H9 (cell line): ENCODE measurements at regions not wholly inside any gene's neighbourhood (a gene's known extent, or its start where the extent isn't known, plus 50 kb on each side); places are given as distances from the start of the nearest gene placed in this dataset.

Source experiments
- DNase-seq: peaks from one replicate; pipeline ENCODE4 v3.0.0-alpha.2; 2017
- H2AFZ ChIP-seq: one replicate; pipeline ENCODE4 v1.6.1; 2013; ENCODE audit warnings: mild to moderate bottlenecking, low read length, control low read depth, moderate library complexity
- H2AK5ac ChIP-seq: 2 replicates; pipeline ENCODE4 v1.6.1; 2013; ENCODE audit warnings: low read length, control low read depth, mixed read lengths; ENCODE audit not compliant: insufficient read length
- H2BK120ac ChIP-seq: one replicate; pipeline ENCODE4 v1.6.1; 2013; ENCODE audit warnings: low read depth, mild to moderate bottlenecking, low read length, control low read depth, inconsistent platforms; ENCODE audit not compliant: poor library complexity, severe bottlenecking
- H2BK12ac ChIP-seq: 2 replicates; pipeline ENCODE4 v1.6.1; 2013; ENCODE audit warnings: low read length, control low read depth, mixed read lengths, low read depth; ENCODE audit not compliant: insufficient read length
- H2BK15ac ChIP-seq: 2 replicates; pipeline ENCODE4 v1.6.1; 2013; ENCODE audit warnings: low read depth, low read length, control low read depth
- H2BK20ac ChIP-seq: one replicate; pipeline ENCODE4 v1.6.1; 2013; ENCODE audit warnings: low read depth, mild to moderate bottlenecking, low read length, control low read depth, inconsistent platforms; ENCODE audit not compliant: poor library complexity, severe bottlenecking
- H2BK5ac ChIP-seq: 2 replicates; pipeline ENCODE4 v1.6.1; 2013; ENCODE audit warnings: low read length, control low read depth, mixed read lengths; ENCODE audit not compliant: insufficient read length
- H3K14ac ChIP-seq: 2 replicates; pipeline ENCODE4 v1.6.1; 2013; ENCODE audit warnings: low read length, control low read depth; ENCODE audit not compliant: insufficient read depth
- H3K18ac ChIP-seq: 2 replicates; pipeline ENCODE4 v1.6.1; 2013; ENCODE audit warnings: low read depth, mild to moderate bottlenecking, mixed read lengths, low read length, control low read depth; ENCODE audit not compliant: insufficient read length
- H3K23ac ChIP-seq: 2 replicates; pipeline ENCODE4 v1.6.1; 2013; ENCODE audit warnings: low read length, control low read depth, mixed read lengths, low read depth; ENCODE audit not compliant: insufficient read length
- H3K23me2 ChIP-seq: 2 replicates; pipeline ENCODE4 v1.6.1; 2013; ENCODE audit warnings: low read depth, mild to moderate bottlenecking, mixed read lengths, low read length, control low read depth; ENCODE audit not compliant: insufficient read length, poor library complexity, severe bottlenecking
- H3K27ac ChIP-seq: 2 replicates; pipeline ENCODE4 v1.5.1; 2013; ENCODE audit warnings: low read length, control low read depth, mixed read lengths, low read depth; ENCODE audit not compliant: insufficient read length
- H3K27me3 ChIP-seq: 2 replicates; pipeline ENCODE4 v1.6.1; 2013; ENCODE audit warnings: low read length, control low read depth, inconsistent platforms; ENCODE audit not compliant: insufficient read depth
- H3K4ac ChIP-seq: 2 replicates; pipeline ENCODE4 v1.6.1; 2013; ENCODE audit warnings: low read depth, mild to moderate bottlenecking, control low read depth, inconsistent platforms, low read length, moderate library complexity
- H3K4me1 ChIP-seq: 2 replicates; pipeline ENCODE4 v1.6.1; 2013; ENCODE audit warnings: low read length, control low read depth, inconsistent platforms; ENCODE audit not compliant: insufficient read depth
- H3K4me2 ChIP-seq: 2 replicates; pipeline ENCODE4 v1.6.1; 2013; ENCODE audit warnings: low read length, control low read depth, mixed read lengths; ENCODE audit not compliant: insufficient read length, insufficient read depth
- H3K56ac ChIP-seq: 2 replicates; pipeline ENCODE4 v1.6.1; 2013; ENCODE audit warnings: low read depth, mild to moderate bottlenecking, mixed read lengths, low read length, control low read depth; ENCODE audit not compliant: insufficient read length
- H3K79me1 ChIP-seq: 2 replicates; pipeline ENCODE4 v1.6.1; 2013; ENCODE audit warnings: low read depth, mild to moderate bottlenecking, moderate library complexity, low read length, control low read depth, inconsistent platforms; ENCODE audit not compliant: insufficient read depth, poor library complexity, severe bottlenecking
- H3K79me2 ChIP-seq: 2 replicates; pipeline ENCODE4 v1.6.1; 2013; ENCODE audit warnings: low read length, control low read depth, inconsistent platforms; ENCODE audit not compliant: insufficient read depth
- H3K9ac ChIP-seq: 2 replicates; pipeline ENCODE4 v1.6.1; 2013; ENCODE audit warnings: low read length, control low read depth, mixed read lengths; ENCODE audit not compliant: insufficient read length; ENCODE audit errors: extremely low read depth
- H3K9me3 ChIP-seq: one replicate; pipeline ENCODE4 v1.6.1; 2013; ENCODE audit warnings: low read depth, low read length, inconsistent platforms; ENCODE audit not compliant: control insufficient read depth
- H3T11ph ChIP-seq: one replicate; pipeline ENCODE4 v1.6.1; 2013; ENCODE audit warnings: mild to moderate bottlenecking, low read length, control low read depth, inconsistent platforms
- H4K20me1 ChIP-seq: one replicate; pipeline ENCODE4 v1.6.1; 2013; ENCODE audit not compliant: control insufficient read depth, insufficient read length, insufficient read depth
- H4K5ac ChIP-seq: 2 replicates; pipeline ENCODE4 v1.6.1; 2013; ENCODE audit warnings: low read depth, mild to moderate bottlenecking, mixed read lengths, low read length, control low read depth; ENCODE audit not compliant: insufficient read length
- H4K8ac ChIP-seq: replicated peaks from 2 replicates; pipeline ENCODE4 v1.6.1; 2013; ENCODE audit warnings: low read length, control low read depth, mixed read lengths, low read depth; ENCODE audit not compliant: insufficient read length
- H4K91ac ChIP-seq: 2 replicates; pipeline ENCODE4 v1.6.1; 2013; ENCODE audit warnings: low read depth, mild to moderate bottlenecking, moderate library complexity, mixed read lengths, low read length, control low read depth; ENCODE audit not compliant: insufficient read length
- H3K27ac Mint-ChIP-seq, 3 experiments: 2 replicates in 2 of 3; 3 replicates in 1 of 3; pipeline ENCODE4 v1.8.0; 2020 to 2021; ENCODE audit warnings: mixed read lengths in 3 of 3, mild to moderate bottlenecking in 1 of 3, moderate library complexity in 1 of 3
- H3K27me3 Mint-ChIP-seq: 2 replicates; pipeline ENCODE4 v1.8.0; 2021; ENCODE audit warnings: low read depth, mild to moderate bottlenecking, moderate library complexity, mixed read lengths
- H3K36me3 Mint-ChIP-seq, 3 experiments: 2 replicates in 2 of 3; 3 replicates in 1 of 3; pipeline ENCODE4 v1.8.0; 2020 to 2021; ENCODE audit warnings: low read depth in 3 of 3, mixed read lengths in 3 of 3; ENCODE audit not compliant: insufficient read depth in 1 of 3
- H3K4me1 Mint-ChIP-seq, 2 experiments: 2 replicates each; pipeline ENCODE4 v1.8.0; 2020; ENCODE audit warnings: mixed read lengths in 2 of 2
- H3K4me3 Mint-ChIP-seq, 2 experiments: 2 replicates in 1 of 2; 3 replicates in 1 of 2; pipeline ENCODE4 v1.8.0; 2020 to 2021; ENCODE audit warnings: mild to moderate bottlenecking in 2 of 2, mixed read lengths in 2 of 2, moderate library complexity in 1 of 2
- H3K9me3 Mint-ChIP-seq, 2 experiments: 2 replicates in 1 of 2; 3 replicates in 1 of 2; pipeline ENCODE4 v1.8.0; 2020; ENCODE audit warnings: mild to moderate bottlenecking in 2 of 2, mixed read lengths in 2 of 2, moderate library complexity in 1 of 2
- CTCF ChIP-seq: fragments of 200-600 bp; sonication (generic); conservative IDR thresholded peaks from 3 replicates; pipeline ENCODE4 v1.8.0; 2021; ENCODE audit warnings: antibody characterized with exemption, mild to moderate bottlenecking
- WGBS: extraction: QIAGEN DNeasy Blood & Tissue Kit; methylation state at CpG from one replicate; pipeline ENCODE4 v1.1.7; 2013; ENCODE audit warnings: missing lambda C conversion rate, low lambda C conversion rate, mixed read lengths; ENCODE audit not compliant: insufficient read length; ENCODE audit errors: extremely low coverage; 5-methylcytosine and 5-hydroxymethylcytosine counted together

- no peaks in the 10 kb centered on the region for H3K79me2 ChIP-seq
- no peaks in the 10 kb centered on the region for H3K9me3 ChIP-seq
- no peaks in the 10 kb centered on the region for H3K9me3 Mint-ChIP-seq
- no peak overlapping the region for H2BK5ac ChIP-seq
- no peaks in the 10 kb centered on the region for H3K36me3 Mint-ChIP-seq
- H3K4me1 Mint-ChIP-seq = no peaks in the 10 kb centered on the region
- H4K5ac ChIP-seq = no peak overlapping the region
- H3K4me3 Mint-ChIP-seq = no peak overlapping the region
- H3K27ac ChIP-seq = no peak overlapping the region
- no peaks in the 10 kb centered on the region for H3K23me2 ChIP-seq
- H3K4me2 ChIP-seq = no peak overlapping the region
- H3K18ac ChIP-seq = no peak overlapping the region
- H2BK20ac ChIP-seq = no peak overlapping the region
- H2AK5ac ChIP-seq = no peak overlapping the region
- H2BK12ac ChIP-seq = no peak overlapping the region
- no peak overlapping the region for H2BK120ac ChIP-seq
- WGBS = no CpG with 5 or more reads among the region's 5 CpGs
- H4K20me1 ChIP-seq = no peaks in the 10 kb centered on the region
- no peak overlapping the region for H3K23ac ChIP-seq
- DNase-seq = no peak
- no peaks in the 10 kb centered on the region for H3K4me1 ChIP-seq
- no peak overlapping the region for H3K4ac ChIP-seq
- no peak overlapping the region for H3K9ac ChIP-seq
- no peak overlapping the region for H3K27ac Mint-ChIP-seq
- H3K56ac ChIP-seq = no peak overlapping the region
- H3K79me1 ChIP-seq = no peaks in the 10 kb centered on the region
- H2BK15ac ChIP-seq = no peak overlapping the region
- no peak overlapping the region for H2AFZ ChIP-seq
- no peaks in the 10 kb centered on the region for H3K27me3 ChIP-seq
- no peaks in the 10 kb centered on the region; the same call in none of the 2 replicates for H3K27me3 Mint-ChIP-seq
- H4K8ac ChIP-seq = no peak overlapping the region
- no peak overlapping the region for H4K91ac ChIP-seq
- no peak overlapping the region for H3T11ph ChIP-seq
- peak overlapping the region; percentile 30; the same call in 1 of the 2 replicates for H3K14ac ChIP-seq
- TF ChIP-seq CTCF = no peak
These were observed 203.4 kb upstream of the ZNF536 start for GRCh38 chr19:30168760-30169159.
